ENCODE measurements at regions not wholly inside any gene's neighbourhood (a gene's known extent, or its start where the extent isn't known, plus 50 kb on each side); places are given as distances from the start of the nearest gene placed in this dataset.

DNA sequence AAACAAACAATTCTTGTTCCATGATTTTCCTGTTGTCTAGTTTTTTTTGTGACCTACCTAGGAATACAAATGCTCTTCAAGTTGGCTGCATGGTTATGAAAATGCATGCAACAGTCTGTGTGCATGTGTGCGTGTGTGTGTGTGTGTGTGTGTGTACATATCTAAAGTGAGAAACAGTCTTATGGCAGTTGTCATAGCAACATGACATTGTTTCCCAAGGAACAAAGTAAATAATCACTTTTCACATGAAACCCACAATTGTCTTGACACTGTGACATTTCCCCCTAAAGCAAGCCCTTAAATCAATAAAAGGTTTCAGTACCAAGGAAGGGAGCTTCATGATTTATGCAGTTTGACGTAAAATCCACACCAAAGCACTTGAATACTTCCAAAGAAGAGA, 758.4 kb downstream of the CDH8 start:
- H3K27me3 ChIP-seq = no peaks in the 10 kb centered on the region
- DNase-seq = no peak
- intact Hi-C loops (cut with DNase I; ENCODE audit: low total_unique reads) = no loop called here
- no peaks in the 10 kb centered on the region for H3K36me3 ChIP-seq
- no peak overlapping the region for H3K27ac ChIP-seq
- no peaks in the 10 kb centered on the region for H3K9me3 ChIP-seq
- no peak overlapping the region for H3K4me3 ChIP-seq
- no peaks in the 10 kb centered on the region for H3K4me1 ChIP-seq
- TF ChIP-seq, protein P1, sequence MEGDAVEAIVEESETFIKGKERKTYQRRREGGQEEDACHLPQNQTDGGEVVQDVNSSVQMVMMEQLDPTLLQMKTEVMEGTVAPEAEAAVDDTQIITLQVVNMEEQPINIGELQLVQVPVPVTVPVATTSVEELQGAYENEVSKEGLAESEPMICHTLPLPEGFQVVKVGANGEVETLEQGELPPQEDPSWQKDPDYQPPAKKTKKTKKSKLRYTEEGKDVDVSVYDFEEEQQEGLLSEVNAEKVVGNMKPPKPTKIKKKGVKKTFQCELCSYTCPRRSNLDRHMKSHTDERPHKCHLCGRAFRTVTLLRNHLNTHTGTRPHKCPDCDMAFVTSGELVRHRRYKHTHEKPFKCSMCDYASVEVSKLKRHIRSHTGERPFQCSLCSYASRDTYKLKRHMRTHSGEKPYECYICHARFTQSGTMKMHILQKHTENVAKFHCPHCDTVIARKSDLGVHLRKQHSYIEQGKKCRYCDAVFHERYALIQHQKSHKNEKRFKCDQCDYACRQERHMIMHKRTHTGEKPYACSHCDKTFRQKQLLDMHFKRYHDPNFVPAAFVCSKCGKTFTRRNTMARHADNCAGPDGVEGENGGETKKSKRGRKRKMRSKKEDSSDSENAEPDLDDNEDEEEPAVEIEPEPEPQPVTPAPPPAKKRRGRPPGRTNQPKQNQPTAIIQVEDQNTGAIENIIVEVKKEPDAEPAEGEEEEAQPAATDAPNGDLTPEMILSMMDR (IDR thresholded peaks at IDR 0.05) = no peak

DNA sequence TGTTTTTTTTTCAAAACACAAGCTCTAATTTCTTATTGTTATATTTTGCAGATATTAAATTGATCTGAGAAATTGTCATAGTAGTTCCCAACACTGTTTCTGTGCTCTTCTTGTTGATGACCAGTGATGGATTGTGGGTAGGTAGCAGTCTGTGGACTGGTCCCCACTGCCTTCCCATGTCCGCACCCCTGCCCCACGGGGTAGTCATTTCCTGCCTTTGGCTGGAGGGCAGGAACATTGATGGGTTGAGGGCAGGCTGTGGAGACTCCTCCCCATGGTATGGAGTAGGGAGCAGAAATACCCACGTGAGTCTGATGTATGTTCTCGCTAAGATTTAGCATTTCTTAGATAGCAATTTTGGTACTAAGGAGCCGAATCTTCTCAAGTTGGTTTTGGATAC, 762.0 kb downstream of the CDH8 start:
- Histone ChIP-seq H3K36me3 (no peaks in the 10 kb centered on the region), H3K4me1 (no peaks in the 10 kb centered on the region), H3K27ac (no peak overlapping the region), H3K27me3 (peaks cover 0 to 5% of the 10 kb centered on the region in 2 donors), H3K4me3 (no peak overlapping the region), H3K9me3 (no peaks in the 10 kb centered on the region)
- DNase-seq = no peak
- no peak for TF ChIP-seq POLR2A (IDR thresholded peaks at IDR 0.05)
- TF ChIP-seq, protein P1 (IDR thresholded peaks at IDR 0.05) = no peak
- intact Hi-C loops (cut with DNase I; ENCODE audit: low total_unique reads) = no loop called here

DNA sequence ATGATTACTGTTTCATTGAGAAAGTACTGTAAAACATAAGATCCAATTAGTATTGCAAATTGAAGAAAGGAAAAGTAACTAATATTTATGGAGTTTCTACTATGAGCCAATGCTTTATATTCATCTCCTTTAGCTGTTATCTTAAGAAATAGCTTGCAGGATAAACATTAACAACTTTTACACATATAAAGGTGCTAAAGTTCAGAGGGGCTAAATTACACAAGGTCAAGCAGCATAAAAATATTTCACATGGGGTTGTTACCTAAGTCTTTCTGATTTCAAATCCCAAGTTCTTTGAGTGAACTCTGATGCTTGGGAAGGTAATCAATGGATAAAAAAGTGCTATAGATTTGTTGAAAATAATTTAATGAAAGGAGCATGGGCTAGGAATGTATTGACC, 765.5 kb downstream of the CDH8 start:
- no peaks in the 10 kb centered on the region for H3K9me3 ChIP-seq
- H3K27ac ChIP-seq = no peak overlapping the region
- intact Hi-C loops (cut with DNase I; ENCODE audit: low total_unique reads) = no loop called here
- H3K4me1 ChIP-seq = no peaks in the 10 kb centered on the region
- no peak for DNase-seq
- H3K4me3 ChIP-seq = no peak overlapping the region
- H3K36me3 ChIP-seq = no peaks in the 10 kb centered on the region
- peaks cover 0 to 5% of the 10 kb centered on the region in 2 donors for H3K27me3 ChIP-seq
- TF ChIP-seq POLR2A (IDR thresholded peaks at IDR 0.05) = no peak
- TF ChIP-seq, protein P1 (IDR thresholded peaks at IDR 0.05) = no peak

DNA sequence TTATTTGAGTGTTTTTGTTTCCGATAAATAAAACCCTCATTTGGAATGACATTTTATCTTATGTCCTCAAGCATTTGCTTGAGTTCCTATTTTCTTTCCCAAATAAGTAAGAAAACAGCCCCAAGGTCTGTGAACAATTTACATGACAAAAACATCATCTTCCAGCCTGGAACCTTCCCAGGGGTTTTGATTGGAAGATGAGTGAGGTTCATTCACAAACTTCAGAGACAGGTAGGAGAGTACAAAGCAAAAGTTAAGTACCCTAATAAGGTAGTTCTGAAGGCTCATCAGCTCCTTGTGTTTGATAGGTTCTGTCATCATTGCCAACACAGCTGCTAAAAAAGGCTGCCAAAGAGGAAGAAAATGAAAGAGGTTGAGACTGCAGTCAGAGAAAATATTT, 772.8 kb downstream of the CDH8 start:
- no peak for DNase-seq
- TF ChIP-seq, protein P1 (IDR thresholded peaks at IDR 0.05) = no peak
- TF ChIP-seq POLR2A (IDR thresholded peaks at IDR 0.05) = no peak
- Histone ChIP-seq H3K27me3 (no peaks in the 10 kb centered on the region), H3K4me1 (no peaks in the 10 kb centered on the region), H3K36me3 (no peaks in the 10 kb centered on the region), H3K27ac (no peak overlapping the region), H3K9me3 (no peaks in the 10 kb centered on the region), H3K4me3 (no peak overlapping the region)
- intact Hi-C loops (cut with DNase I; ENCODE audit: low total_unique reads) = no loop called here

DNA sequence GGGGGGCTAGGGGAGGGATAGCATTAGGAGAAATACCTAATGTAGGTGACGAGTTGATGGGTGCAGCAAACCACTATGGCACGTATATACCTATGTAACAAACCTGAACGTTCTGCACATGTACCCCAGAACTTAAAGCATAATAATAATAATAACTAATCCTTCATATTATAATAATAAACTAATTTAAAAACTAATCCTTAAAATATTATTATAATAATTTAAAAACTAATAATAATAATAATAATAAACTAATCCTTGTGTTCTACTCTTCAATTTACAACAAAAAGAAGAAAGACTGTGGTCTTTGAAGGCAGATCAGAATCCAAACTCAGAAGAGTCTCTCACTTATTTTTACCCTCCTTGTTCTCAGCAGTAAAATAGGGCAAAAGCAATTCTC, 774.9 kb downstream of the CDH8 start:
- Histone ChIP-seq H3K27me3 (no peaks in the 10 kb centered on the region), H3K27ac (no peak overlapping the region), H3K36me3 (no peaks in the 10 kb centered on the region), H3K4me3 (no peak overlapping the region), H3K9me3 (no peaks in the 10 kb centered on the region), H3K4me1 (no peaks in the 10 kb centered on the region)
- DNase-seq = no peak
- intact Hi-C loops (cut with DNase I; ENCODE audit: low total_unique reads) = no loop called here
- TF ChIP-seq, protein P1 (IDR thresholded peaks at IDR 0.05) = no peak
- TF ChIP-seq POLR2A (IDR thresholded peaks at IDR 0.05) = no peak

Data from uterus (tissue), 3 donors.